RWPE2 (cell line): ENCODE measurements at regions not wholly inside any gene's neighbourhood (a gene's known extent, or its start where the extent isn't known, plus 50 kb on each side); places are given as distances from the start of the nearest gene placed in this dataset.

ENCODE experiments used
- ATAC-seq: fragments of 200-7000 bp; cut with Tn5 transposase; 3 replicates; pipeline ENCODE4 v1.9.1; 2021; ENCODE audit warnings: low read depth
- DNase-seq: peaks from one replicate; pipeline ENCODE4 v3.0.0-alpha.2; 2020; ENCODE audit warnings: low spot score
- H3K27ac ChIP-seq: fragments of 450-650 bp; 2 replicates; pipeline ENCODE4 v1.5.1; 2017; ENCODE audit warnings: mild to moderate bottlenecking; ENCODE audit not compliant: poor library complexity, severe bottlenecking
- H3K27me3 ChIP-seq: fragments of 250-450 bp; sonication (Bioruptor Pico); 2 replicates; pipeline ENCODE4 v1.5.1; 2021; ENCODE audit warnings: mild to moderate bottlenecking, moderate library complexity; ENCODE audit not compliant: insufficient read depth, poor library complexity, severe bottlenecking
- H3K36me3 ChIP-seq: fragments of 250-450 bp; sonication (Bioruptor Pico); 2 replicates; pipeline ENCODE4 v1.5.1; 2020; ENCODE audit warnings: low read depth, mild to moderate bottlenecking, moderate library complexity
- H3K4me1 ChIP-seq: fragments of 250-450 bp; sonication (Bioruptor Pico); 2 replicates; pipeline ENCODE4 v1.5.1; 2021; ENCODE audit warnings: mild to moderate bottlenecking, moderate library complexity; ENCODE audit not compliant: insufficient read depth, poor library complexity, severe bottlenecking
- H3K4me3 ChIP-seq: fragments of 250-450 bp; sonication (Bioruptor Pico); 2 replicates; pipeline ENCODE4 v1.5.1; 2021; ENCODE audit warnings: mild to moderate bottlenecking, moderate library complexity; ENCODE audit not compliant: severe bottlenecking
- H3K9me3 ChIP-seq: fragments of 250-450 bp; sonication (Bioruptor Pico); 2 replicates; pipeline ENCODE4 v1.5.1; 2021; ENCODE audit warnings: mild to moderate bottlenecking, moderate library complexity; ENCODE audit not compliant: severe bottlenecking
- TF ChIP-seq, protein P1 (sequence below): fragments of 450-650 bp; IDR thresholded peaks from one replicate; pipeline ENCODE4 v1.5.1; 2017; ENCODE audit warnings: mild to moderate bottlenecking, moderate library complexity; ENCODE audit not compliant: poor library complexity, severe bottlenecking

GRCh38 chr21:28421716-28422524 lies 570.8 kb downstream of the LTN1 start:
- H3K36me3 ChIP-seq, result no peaks in the 10 kb centered on the region
- no peak for DNase-seq

GRCh38 chr21:28419811-28420210 lies 572.9 kb downstream of the LTN1 start:
- Histone ChIP-seq H3K9me3 (no peaks in the 10 kb centered on the region), H3K4me1 (peaks cover 16% of the 10 kb centered on the region), H3K27ac (no peak overlapping the region), H3K36me3 (no peaks in the 10 kb centered on the region), H3K27me3 (no peaks in the 10 kb centered on the region), H3K4me3 (no peak overlapping the region)
- TF ChIP-seq, protein P1, sequence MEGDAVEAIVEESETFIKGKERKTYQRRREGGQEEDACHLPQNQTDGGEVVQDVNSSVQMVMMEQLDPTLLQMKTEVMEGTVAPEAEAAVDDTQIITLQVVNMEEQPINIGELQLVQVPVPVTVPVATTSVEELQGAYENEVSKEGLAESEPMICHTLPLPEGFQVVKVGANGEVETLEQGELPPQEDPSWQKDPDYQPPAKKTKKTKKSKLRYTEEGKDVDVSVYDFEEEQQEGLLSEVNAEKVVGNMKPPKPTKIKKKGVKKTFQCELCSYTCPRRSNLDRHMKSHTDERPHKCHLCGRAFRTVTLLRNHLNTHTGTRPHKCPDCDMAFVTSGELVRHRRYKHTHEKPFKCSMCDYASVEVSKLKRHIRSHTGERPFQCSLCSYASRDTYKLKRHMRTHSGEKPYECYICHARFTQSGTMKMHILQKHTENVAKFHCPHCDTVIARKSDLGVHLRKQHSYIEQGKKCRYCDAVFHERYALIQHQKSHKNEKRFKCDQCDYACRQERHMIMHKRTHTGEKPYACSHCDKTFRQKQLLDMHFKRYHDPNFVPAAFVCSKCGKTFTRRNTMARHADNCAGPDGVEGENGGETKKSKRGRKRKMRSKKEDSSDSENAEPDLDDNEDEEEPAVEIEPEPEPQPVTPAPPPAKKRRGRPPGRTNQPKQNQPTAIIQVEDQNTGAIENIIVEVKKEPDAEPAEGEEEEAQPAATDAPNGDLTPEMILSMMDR, result no peak
- DNase-seq, result no peak
- no peak for ATAC-seq

More at GRCh38 chr21:28421716-28422524, 570.8 kb downstream of the LTN1 start:
- ATAC-seq, result peak; percentile 87
- Histone ChIP-seq H3K27ac (peak overlapping the region; percentile 87), H3K4me3 (no peak overlapping the region), H3K27me3 (no peaks in the 10 kb centered on the region), H3K4me1 (peaks cover 18% of the 10 kb centered on the region), H3K9me3 (no peaks in the 10 kb centered on the region)
- TF ChIP-seq, protein P1, result no peak

DNA sequence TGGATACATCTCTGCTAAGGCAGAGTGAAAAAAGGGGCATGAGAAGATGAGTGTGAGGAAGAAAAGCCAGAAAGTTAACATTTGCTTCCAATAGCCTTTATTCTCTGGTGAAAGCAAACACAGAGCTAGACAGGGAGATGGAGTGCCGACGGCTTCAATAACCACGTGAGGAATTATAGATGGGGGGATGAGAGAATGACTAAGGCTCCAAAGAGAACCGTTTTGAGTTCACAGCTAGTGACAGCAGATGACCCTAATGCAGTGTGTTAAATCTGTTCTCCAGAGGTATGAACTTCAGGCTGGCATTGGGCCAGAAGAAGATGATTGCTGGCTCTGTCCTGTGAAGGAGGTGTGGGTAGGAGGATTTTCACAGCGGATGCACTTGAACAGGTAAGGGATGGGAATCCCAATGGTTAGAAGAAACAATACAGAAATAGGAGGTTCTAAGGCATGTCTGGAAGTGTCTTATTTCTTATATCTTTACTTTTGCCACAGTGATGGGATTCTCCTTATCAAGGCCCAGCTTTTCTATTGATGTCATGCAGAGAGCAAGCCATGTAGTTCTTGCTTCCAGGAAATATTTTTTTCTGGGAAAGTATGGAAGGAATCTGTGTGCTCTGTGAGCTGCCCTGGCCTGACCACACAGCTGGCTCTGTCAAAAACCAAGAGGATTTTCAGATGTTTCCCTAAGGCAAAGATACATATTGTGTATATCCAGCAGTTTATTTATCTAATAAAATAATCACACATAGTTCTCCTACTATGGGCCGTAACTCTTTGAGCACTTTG lies 573.8 kb downstream of the LTN1 start:
- H3K27me3 ChIP-seq, result no peaks in the 10 kb centered on the region
- H3K36me3 ChIP-seq, result no peaks in the 10 kb centered on the region
- H3K4me1 ChIP-seq, result peaks cover 16% of the 10 kb centered on the region
- H3K4me3 ChIP-seq, result no peak overlapping the region
- TF ChIP-seq, protein P1, result no peak
- ATAC-seq, result no peak
- no peaks in the 10 kb centered on the region for H3K9me3 ChIP-seq
- H3K27ac ChIP-seq, result no peak overlapping the region
- no peak for DNase-seq

GRCh38 chr21:28410256-28410655 lies 582.4 kb downstream of the LTN1 start:
- TF ChIP-seq, protein P1, result no peak
- Histone ChIP-seq H3K4me1 (no peaks in the 10 kb centered on the region), H3K36me3 (no peaks in the 10 kb centered on the region), H3K27ac (no peak overlapping the region), H3K9me3 (no peaks in the 10 kb centered on the region), H3K27me3 (no peaks in the 10 kb centered on the region), H3K4me3 (no peak overlapping the region)
- ATAC-seq (no peak), DNase-seq (no peak)
